ENCODE measurements at regions not wholly inside any gene's neighbourhood (a gene's known extent, or its start where the extent isn't known, plus 50 kb on each side); places are given as distances from the start of the nearest gene placed in this dataset.

- no peaks in the 10 kb centered on the region for H3K27me3 ChIP-seq (ENCODE audit: control insufficient read depth in 1 of 2, insufficient read depth in 2 of 2, low read length in 2 of 2)
- H3K9ac ChIP-seq (ENCODE audit: low read length in 2 of 2) = no peak overlapping the region
- H3K9me3 ChIP-seq (ENCODE audit: control insufficient read depth in 2 of 2, low read length in 2 of 2) = no peaks in the 10 kb centered on the region
- H3K27ac ChIP-seq (ENCODE audit: low read length) = no peak overlapping the region
- H3K4me3 ChIP-seq (ENCODE audit: low read length in 2 of 2) = no peak overlapping the region
- no peaks in the 10 kb centered on the region for H3K36me3 ChIP-seq (ENCODE audit: control insufficient read depth in 2 of 2, insufficient read depth in 2 of 2, low read length in 2 of 2)
- H3K4me1 ChIP-seq (ENCODE audit: control insufficient read depth, insufficient read depth, low read length) = peaks cover 17% of the 10 kb centered on the region
Measured at GRCh38 chr11:19597206-19597605, 115.4 kb upstream of the NAV2 start.

- Histone ChIP-seq H3K4me3 (ENCODE audit: low read length in 2 of 2) (peak overlapping the region in 1 of 2 donors; percentile 22), H3K4me1 (ENCODE audit: control insufficient read depth, insufficient read depth, low read length) (peaks cover 17% of the 10 kb centered on the region), H3K9ac (ENCODE audit: low read length in 2 of 2) (peak overlapping the region in 1 of 2 donors; percentile 29), H3K27ac (ENCODE audit: low read length) (peak overlapping the region; percentile 67), H3K9me3 (ENCODE audit: control insufficient read depth in 2 of 2, low read length in 2 of 2) (no peaks in the 10 kb centered on the region), H3K36me3 (ENCODE audit: control insufficient read depth in 2 of 2, insufficient read depth in 2 of 2, low read length in 2 of 2) (no peaks in the 10 kb centered on the region), H3K27me3 (ENCODE audit: control insufficient read depth in 1 of 2, insufficient read depth in 2 of 2, low read length in 2 of 2) (no peaks in the 10 kb centered on the region)
Measured at GRCh38 chr11:19595840-19596751, 116.5 kb upstream of the NAV2 start.

DNA sequence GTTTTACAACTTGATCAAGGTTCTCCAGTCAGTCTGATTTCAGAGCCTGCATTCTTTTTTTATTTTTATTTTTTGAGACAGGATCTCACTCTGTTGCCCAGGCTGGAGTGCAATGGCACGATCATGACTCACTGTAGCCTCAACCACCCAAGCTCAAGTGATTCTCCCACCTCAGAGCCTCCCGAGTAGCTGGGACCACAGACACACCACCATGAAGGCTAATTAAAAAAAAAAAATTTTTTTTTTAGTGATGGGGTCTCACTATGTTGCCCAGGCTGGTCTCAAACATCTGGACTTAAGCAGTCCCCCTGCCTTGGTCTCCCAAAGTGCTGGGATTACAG is 117.2 kb upstream of the NAV2 start:
- no peaks in the 10 kb centered on the region for H3K9me3 ChIP-seq (ENCODE audit: control insufficient read depth in 2 of 2, low read length in 2 of 2)
- H3K27ac ChIP-seq (ENCODE audit: low read length) = no peak overlapping the region
- no peaks in the 10 kb centered on the region for H3K36me3 ChIP-seq (ENCODE audit: control insufficient read depth in 2 of 2, insufficient read depth in 2 of 2, low read length in 2 of 2)
- peaks cover 16% of the 10 kb centered on the region for H3K4me1 ChIP-seq (ENCODE audit: control insufficient read depth, insufficient read depth, low read length)
- no peaks in the 10 kb centered on the region for H3K27me3 ChIP-seq (ENCODE audit: control insufficient read depth in 1 of 2, insufficient read depth in 2 of 2, low read length in 2 of 2)
- H3K4me3 ChIP-seq (ENCODE audit: low read length in 2 of 2) = no peak overlapping the region
- no peak overlapping the region for H3K9ac ChIP-seq (ENCODE audit: low read length in 2 of 2)

- H3K4me1 ChIP-seq (ENCODE audit: control insufficient read depth, insufficient read depth, low read length) = peaks cover 16% of the 10 kb centered on the region
- no peak overlapping the region for H3K9ac ChIP-seq (ENCODE audit: low read length in 2 of 2)
- no peaks in the 10 kb centered on the region for H3K9me3 ChIP-seq (ENCODE audit: control insufficient read depth in 2 of 2, low read length in 2 of 2)
- H3K36me3 ChIP-seq (ENCODE audit: control insufficient read depth in 2 of 2, insufficient read depth in 2 of 2, low read length in 2 of 2) = no peaks in the 10 kb centered on the region
- no peak overlapping the region for H3K27ac ChIP-seq (ENCODE audit: low read length)
- H3K27me3 ChIP-seq (ENCODE audit: control insufficient read depth in 1 of 2, insufficient read depth in 2 of 2, low read length in 2 of 2) = no peaks in the 10 kb centered on the region
- H3K4me3 ChIP-seq (ENCODE audit: low read length in 2 of 2) = no peak overlapping the region
Measured at GRCh38 chr11:19594326-19594725, 118.3 kb upstream of the NAV2 start.

GRCh38 chr11:19592842-19593241 is 119.8 kb upstream of the NAV2 start:
- Histone ChIP-seq H3K36me3 (ENCODE audit: control insufficient read depth in 2 of 2, insufficient read depth in 2 of 2, low read length in 2 of 2) (no peaks in the 10 kb centered on the region), H3K27me3 (ENCODE audit: control insufficient read depth in 1 of 2, insufficient read depth in 2 of 2, low read length in 2 of 2) (no peaks in the 10 kb centered on the region), H3K4me3 (ENCODE audit: low read length in 2 of 2) (no peak overlapping the region), H3K27ac (ENCODE audit: low read length) (no peak overlapping the region), H3K9ac (ENCODE audit: low read length in 2 of 2) (no peak overlapping the region), H3K9me3 (ENCODE audit: control insufficient read depth in 2 of 2, low read length in 2 of 2) (no peaks in the 10 kb centered on the region), H3K4me1 (ENCODE audit: control insufficient read depth, insufficient read depth, low read length) (peaks cover 16% of the 10 kb centered on the region)

- Histone ChIP-seq H3K36me3 (ENCODE audit: control insufficient read depth in 2 of 2, insufficient read depth in 2 of 2, low read length in 2 of 2) (no peaks in the 10 kb centered on the region), H3K27ac (ENCODE audit: low read length) (no peak overlapping the region), H3K9me3 (ENCODE audit: control insufficient read depth in 2 of 2, low read length in 2 of 2) (no peaks in the 10 kb centered on the region), H3K27me3 (ENCODE audit: control insufficient read depth in 1 of 2, insufficient read depth in 2 of 2, low read length in 2 of 2) (no peaks in the 10 kb centered on the region), H3K9ac (ENCODE audit: low read length in 2 of 2) (no peak overlapping the region), H3K4me1 (ENCODE audit: control insufficient read depth, insufficient read depth, low read length) (no peaks in the 10 kb centered on the region), H3K4me3 (ENCODE audit: low read length in 2 of 2) (no peak overlapping the region)
Measured at GRCh38 chr11:19589567-19590260, 122.9 kb upstream of the NAV2 start.

DNA sequence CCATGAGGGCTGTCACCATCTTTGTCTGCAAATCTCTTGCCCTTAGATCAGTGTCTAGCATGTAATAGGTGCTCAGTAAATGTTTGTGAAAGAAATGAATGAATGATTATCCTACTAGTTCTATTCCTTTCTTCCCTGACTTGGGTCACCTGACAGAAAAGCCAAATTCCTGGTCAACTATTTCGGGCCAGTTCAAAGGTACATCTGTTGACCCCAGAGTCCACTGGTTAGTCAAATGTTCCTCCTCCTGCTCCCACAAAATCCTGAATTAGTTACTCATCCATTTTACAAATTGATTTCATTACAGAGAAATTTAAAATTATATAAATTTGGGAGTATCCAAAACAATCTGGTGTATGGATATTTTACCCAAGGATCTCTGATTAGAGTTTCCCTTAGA is 124.7 kb upstream of the NAV2 start:
- no peaks in the 10 kb centered on the region for H3K36me3 ChIP-seq (ENCODE audit: control insufficient read depth in 2 of 2, insufficient read depth in 2 of 2, low read length in 2 of 2)
- no peak overlapping the region for H3K4me3 ChIP-seq (ENCODE audit: low read length in 2 of 2)
- H3K27me3 ChIP-seq (ENCODE audit: control insufficient read depth in 1 of 2, insufficient read depth in 2 of 2, low read length in 2 of 2) = no peaks in the 10 kb centered on the region
- no peaks in the 10 kb centered on the region for H3K9me3 ChIP-seq (ENCODE audit: control insufficient read depth in 2 of 2, low read length in 2 of 2)
- H3K9ac ChIP-seq (ENCODE audit: low read length in 2 of 2) = no peak overlapping the region
- no peaks in the 10 kb centered on the region for H3K4me1 ChIP-seq (ENCODE audit: control insufficient read depth, insufficient read depth, low read length)
- no peak overlapping the region for H3K27ac ChIP-seq (ENCODE audit: low read length)

DNA sequence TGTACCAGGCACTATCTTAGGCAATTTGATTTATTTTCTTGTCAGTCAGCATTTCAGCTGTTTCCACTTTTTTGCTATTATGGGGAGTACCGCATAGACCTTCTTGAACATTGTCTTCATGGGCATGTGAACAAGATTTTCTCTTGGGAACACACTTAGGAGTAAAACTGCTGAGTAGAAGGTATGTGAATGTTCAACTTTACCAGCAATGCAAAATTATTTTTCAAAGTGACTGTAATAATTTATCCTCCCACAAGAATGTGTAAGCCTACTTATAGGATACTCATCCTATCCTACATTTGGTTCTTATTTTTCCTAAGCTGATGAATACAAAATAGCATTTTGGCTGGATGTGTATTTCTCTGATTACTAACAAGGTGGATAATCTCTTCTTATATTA is 132.0 kb upstream of the NAV2 start:
- Histone ChIP-seq H3K4me1 (ENCODE audit: control insufficient read depth, insufficient read depth, low read length) (peaks cover 41% of the 10 kb centered on the region), H3K9ac (ENCODE audit: low read length in 2 of 2) (no peak overlapping the region), H3K36me3 (ENCODE audit: control insufficient read depth in 2 of 2, insufficient read depth in 2 of 2, low read length in 2 of 2) (no peaks in the 10 kb centered on the region), H3K27me3 (ENCODE audit: control insufficient read depth in 1 of 2, insufficient read depth in 2 of 2, low read length in 2 of 2) (no peaks in the 10 kb centered on the region), H3K27ac (ENCODE audit: low read length) (peak overlapping the region; percentile 94), H3K4me3 (ENCODE audit: low read length in 2 of 2) (no peak overlapping the region), H3K9me3 (ENCODE audit: control insufficient read depth in 2 of 2, low read length in 2 of 2) (no peaks in the 10 kb centered on the region)

DNA sequence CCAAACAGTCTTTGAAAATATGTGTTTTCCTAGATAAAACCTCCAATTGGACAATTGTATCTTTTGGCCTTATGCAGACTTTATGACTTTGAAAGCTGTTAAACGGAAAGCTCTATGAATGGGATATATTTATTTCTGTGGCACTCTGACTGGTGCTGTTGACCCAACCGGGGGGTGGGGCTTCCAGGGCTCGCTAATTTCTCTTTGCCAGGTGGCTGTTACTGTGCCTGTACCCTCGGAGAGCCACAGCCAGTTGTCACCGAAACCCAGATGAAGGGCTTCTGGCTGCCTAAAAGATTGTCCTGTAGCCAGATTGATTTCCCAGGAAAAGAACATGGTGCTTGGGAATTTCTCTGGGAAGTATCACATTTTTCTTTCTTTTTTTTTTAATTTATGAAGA is 132.7 kb upstream of the NAV2 start:
- peaks cover 48% of the 10 kb centered on the region for H3K4me1 ChIP-seq (ENCODE audit: control insufficient read depth, insufficient read depth, low read length)
- no peak overlapping the region for H3K9ac ChIP-seq (ENCODE audit: low read length in 2 of 2)
- no peak overlapping the region for H3K4me3 ChIP-seq (ENCODE audit: low read length in 2 of 2)
- H3K27me3 ChIP-seq (ENCODE audit: control insufficient read depth in 1 of 2, insufficient read depth in 2 of 2, low read length in 2 of 2) = no peaks in the 10 kb centered on the region
- H3K27ac ChIP-seq (ENCODE audit: low read length) = peak overlapping the region; percentile 94
- H3K9me3 ChIP-seq (ENCODE audit: control insufficient read depth in 2 of 2, low read length in 2 of 2) = no peaks in the 10 kb centered on the region
- no peaks in the 10 kb centered on the region for H3K36me3 ChIP-seq (ENCODE audit: control insufficient read depth in 2 of 2, insufficient read depth in 2 of 2, low read length in 2 of 2)

GRCh38 chr11:19578871-19579270 is 133.8 kb upstream of the NAV2 start:
- no peaks in the 10 kb centered on the region for H3K9me3 ChIP-seq (ENCODE audit: control insufficient read depth in 2 of 2, low read length in 2 of 2)
- H3K36me3 ChIP-seq (ENCODE audit: control insufficient read depth in 2 of 2, insufficient read depth in 2 of 2, low read length in 2 of 2) = no peaks in the 10 kb centered on the region
- H3K27me3 ChIP-seq (ENCODE audit: control insufficient read depth in 1 of 2, insufficient read depth in 2 of 2, low read length in 2 of 2) = no peaks in the 10 kb centered on the region
- H3K4me3 ChIP-seq (ENCODE audit: low read length in 2 of 2) = peak overlapping the region in 1 of 2 donors; percentile 54
- peaks cover 55% of the 10 kb centered on the region for H3K4me1 ChIP-seq (ENCODE audit: control insufficient read depth, insufficient read depth, low read length)
- H3K9ac ChIP-seq (ENCODE audit: low read length in 2 of 2) = peak overlapping the region; percentile 22 to 55
- H3K27ac ChIP-seq (ENCODE audit: low read length) = peak overlapping the region; percentile 94
